HL-60 (cell line): ENCODE measurements at regions not wholly inside any gene's neighbourhood (a gene's known extent, or its start where the extent isn't known, plus 50 kb on each side); places are given as distances from the start of the nearest gene placed in this dataset.

ENCODE experiments used
- DNase-seq, 2 experiments: peaks; one replicate each; pipeline ENCODE4 v3.0.0-alpha.2; 2010 to 2020; ENCODE audit warnings: low read depth in 1 of 2, low spot score in 1 of 2
- H3K27ac ChIP-seq: fragments of 250-450 bp; sonication (Bioruptor Pico); replicated peaks from 2 replicates; pipeline ENCODE4 v1.5.1; 2020; ENCODE audit warnings: mild to moderate bottlenecking, moderate library complexity
- H3K27me3 ChIP-seq: fragments of 250-450 bp; sonication (Bioruptor Pico); 2 replicates; pipeline ENCODE4 v1.5.1; 2021; ENCODE audit warnings: mild to moderate bottlenecking, moderate library complexity; ENCODE audit not compliant: insufficient read depth, poor library complexity, severe bottlenecking
- H3K4me3 ChIP-seq: replicated peaks from 2 replicates; pipeline ENCODE4 v1.5.1; 2011; ENCODE audit warnings: mild to moderate bottlenecking, control low read depth, low read length; ENCODE audit not compliant: insufficient read depth
- GABPA ChIP-seq: IDR thresholded peaks from 2 replicates; pipeline ENCODE4 v1.6.1; 2012; ENCODE audit warnings: low read depth
- POLR2AphosphoS5 ChIP-seq: IDR thresholded peaks from 2 replicates; pipeline ENCODE4 v1.6.1; 2012; ENCODE audit warnings: low read depth
- SPI1 ChIP-seq: IDR thresholded peaks from 2 replicates; pipeline ENCODE4 v1.6.1; 2012; ENCODE audit warnings: low read depth, mild to moderate bottlenecking, borderline replicate concordance
- TF ChIP-seq, protein P1 (sequence below): IDR thresholded peaks from 2 replicates; pipeline ENCODE4 v1.6.1; 2012; ENCODE audit warnings: low read depth; ENCODE audit not compliant: insufficient replicate concordance
- TF ChIP-seq, protein P2 (sequence below): IDR thresholded peaks from one replicate; pipeline ENCODE4 v1.5.1; 2011; ENCODE audit warnings: low read length, control low read depth, inconsistent platforms; ENCODE audit not compliant: insufficient read depth

DNA sequence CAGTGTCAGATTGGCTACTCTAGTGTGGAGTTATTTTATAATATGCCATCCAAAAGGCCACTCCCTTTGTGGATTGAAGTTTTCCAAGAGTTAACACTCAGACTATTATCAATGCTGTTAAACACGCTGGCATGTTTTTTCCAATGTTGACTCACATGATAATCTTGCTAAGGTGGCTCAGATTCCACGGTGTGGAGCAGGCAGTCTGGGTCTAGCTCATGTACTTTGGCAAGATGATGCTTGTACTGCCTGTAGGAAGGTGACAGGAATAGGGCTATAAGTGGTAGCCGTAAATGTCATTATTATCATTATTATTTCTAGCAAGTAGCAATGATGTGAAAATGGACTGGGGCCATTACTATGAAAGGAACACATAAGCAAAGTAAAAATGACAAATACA is 79.4 kb upstream of the TBX20 start:
- no peak for DNase-seq
- Histone ChIP-seq H3K27me3 (no peaks in the 10 kb centered on the region), H3K27ac (no peak overlapping the region), H3K4me3 (no peak overlapping the region)
- TF ChIP-seq, protein P1, sequence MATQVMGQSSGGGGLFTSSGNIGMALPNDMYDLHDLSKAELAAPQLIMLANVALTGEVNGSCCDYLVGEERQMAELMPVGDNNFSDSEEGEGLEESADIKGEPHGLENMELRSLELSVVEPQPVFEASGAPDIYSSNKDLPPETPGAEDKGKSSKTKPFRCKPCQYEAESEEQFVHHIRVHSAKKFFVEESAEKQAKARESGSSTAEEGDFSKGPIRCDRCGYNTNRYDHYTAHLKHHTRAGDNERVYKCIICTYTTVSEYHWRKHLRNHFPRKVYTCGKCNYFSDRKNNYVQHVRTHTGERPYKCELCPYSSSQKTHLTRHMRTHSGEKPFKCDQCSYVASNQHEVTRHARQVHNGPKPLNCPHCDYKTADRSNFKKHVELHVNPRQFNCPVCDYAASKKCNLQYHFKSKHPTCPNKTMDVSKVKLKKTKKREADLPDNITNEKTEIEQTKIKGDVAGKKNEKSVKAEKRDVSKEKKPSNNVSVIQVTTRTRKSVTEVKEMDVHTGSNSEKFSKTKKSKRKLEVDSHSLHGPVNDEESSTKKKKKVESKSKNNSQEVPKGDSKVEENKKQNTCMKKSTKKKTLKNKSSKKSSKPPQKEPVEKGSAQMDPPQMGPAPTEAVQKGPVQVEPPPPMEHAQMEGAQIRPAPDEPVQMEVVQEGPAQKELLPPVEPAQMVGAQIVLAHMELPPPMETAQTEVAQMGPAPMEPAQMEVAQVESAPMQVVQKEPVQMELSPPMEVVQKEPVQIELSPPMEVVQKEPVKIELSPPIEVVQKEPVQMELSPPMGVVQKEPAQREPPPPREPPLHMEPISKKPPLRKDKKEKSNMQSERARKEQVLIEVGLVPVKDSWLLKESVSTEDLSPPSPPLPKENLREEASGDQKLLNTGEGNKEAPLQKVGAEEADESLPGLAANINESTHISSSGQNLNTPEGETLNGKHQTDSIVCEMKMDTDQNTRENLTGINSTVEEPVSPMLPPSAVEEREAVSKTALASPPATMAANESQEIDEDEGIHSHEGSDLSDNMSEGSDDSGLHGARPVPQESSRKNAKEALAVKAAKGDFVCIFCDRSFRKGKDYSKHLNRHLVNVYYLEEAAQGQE: no peak
- TF ChIP-seq SPI1 (no peak), POLR2AphosphoS5 (no peak), GABPA (no peak)
- TF ChIP-seq, protein P2, sequence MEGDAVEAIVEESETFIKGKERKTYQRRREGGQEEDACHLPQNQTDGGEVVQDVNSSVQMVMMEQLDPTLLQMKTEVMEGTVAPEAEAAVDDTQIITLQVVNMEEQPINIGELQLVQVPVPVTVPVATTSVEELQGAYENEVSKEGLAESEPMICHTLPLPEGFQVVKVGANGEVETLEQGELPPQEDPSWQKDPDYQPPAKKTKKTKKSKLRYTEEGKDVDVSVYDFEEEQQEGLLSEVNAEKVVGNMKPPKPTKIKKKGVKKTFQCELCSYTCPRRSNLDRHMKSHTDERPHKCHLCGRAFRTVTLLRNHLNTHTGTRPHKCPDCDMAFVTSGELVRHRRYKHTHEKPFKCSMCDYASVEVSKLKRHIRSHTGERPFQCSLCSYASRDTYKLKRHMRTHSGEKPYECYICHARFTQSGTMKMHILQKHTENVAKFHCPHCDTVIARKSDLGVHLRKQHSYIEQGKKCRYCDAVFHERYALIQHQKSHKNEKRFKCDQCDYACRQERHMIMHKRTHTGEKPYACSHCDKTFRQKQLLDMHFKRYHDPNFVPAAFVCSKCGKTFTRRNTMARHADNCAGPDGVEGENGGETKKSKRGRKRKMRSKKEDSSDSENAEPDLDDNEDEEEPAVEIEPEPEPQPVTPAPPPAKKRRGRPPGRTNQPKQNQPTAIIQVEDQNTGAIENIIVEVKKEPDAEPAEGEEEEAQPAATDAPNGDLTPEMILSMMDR: no peak

DNA sequence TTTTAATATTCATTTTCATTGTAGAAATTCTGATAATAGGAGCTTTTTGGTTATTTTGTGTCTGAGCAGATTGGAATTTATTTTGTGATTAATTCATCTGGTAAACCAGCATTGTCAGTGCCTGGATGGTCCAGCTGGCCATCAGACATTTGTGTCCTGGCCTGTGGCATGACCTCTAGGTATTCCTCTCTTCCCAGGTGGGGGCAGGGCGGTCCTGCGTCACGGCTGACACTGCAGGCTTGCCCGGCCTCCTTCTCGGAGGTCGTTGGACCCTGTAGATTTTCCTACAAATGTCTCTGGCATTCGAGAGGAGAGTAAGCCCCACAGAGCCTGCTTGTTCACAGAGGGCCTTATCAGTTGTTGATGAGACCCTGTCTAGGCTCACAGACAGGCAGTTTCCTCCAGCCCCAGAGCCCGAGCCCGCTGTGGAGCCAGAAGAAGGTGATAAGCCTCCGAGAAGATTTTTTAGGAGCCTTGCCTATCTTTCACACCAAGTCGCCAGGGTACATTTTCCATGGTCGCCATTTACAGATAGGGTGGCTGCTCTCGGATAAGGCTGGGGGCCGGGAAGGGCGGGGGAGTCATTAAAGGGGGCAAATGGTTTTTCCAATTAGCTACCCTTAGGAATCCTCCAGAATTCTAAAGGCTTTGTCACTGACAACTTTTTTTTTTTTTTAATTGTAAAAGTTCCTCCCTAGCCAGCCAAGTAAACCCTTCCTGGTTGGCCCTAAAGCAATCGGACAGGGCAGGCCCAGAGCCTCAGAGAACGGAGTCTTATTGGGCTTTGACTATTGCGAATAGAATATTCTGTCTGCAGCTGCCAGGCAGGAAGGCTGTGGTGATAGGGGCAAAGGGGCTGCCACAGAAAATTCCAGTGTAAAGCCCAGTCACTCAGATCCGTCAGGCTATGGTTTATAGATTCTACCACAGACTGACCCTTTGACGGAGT is 78.1 kb upstream of the TBX20 start:
- DNase-seq: no peak
- no peak overlapping the region for H3K27ac ChIP-seq
- TF ChIP-seq, protein P1: no peak
- TF ChIP-seq GABPA (no peak), SPI1 (no peak), POLR2AphosphoS5 (no peak)
- TF ChIP-seq, protein P2: no peak
- no peaks in the 10 kb centered on the region for H3K27me3 ChIP-seq
- no peak overlapping the region for H3K4me3 ChIP-seq

DNA sequence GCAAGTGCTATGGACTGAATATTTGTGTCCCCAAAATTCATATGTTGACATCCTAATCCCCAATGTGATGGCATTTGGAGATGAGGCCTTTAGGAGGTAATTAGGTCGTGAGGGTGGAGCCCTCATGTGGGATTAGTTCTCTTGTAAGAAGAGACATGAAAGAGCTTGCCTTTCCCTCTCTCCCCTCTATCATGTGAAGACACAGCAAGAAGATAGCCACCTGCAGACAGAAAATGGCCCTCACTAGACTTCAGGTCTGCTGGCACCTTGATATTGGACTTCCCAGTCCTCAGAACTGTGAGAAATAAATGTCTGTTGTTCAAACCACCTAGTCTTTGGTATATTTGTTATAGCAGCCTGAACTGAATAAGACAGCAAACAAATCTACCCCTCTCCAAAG is 75.1 kb upstream of the TBX20 start:
- no peak for TF ChIP-seq SPI1
- no peak for TF ChIP-seq POLR2AphosphoS5
- TF ChIP-seq, protein P2: no peak
- no peak for TF ChIP-seq GABPA
- TF ChIP-seq, protein P1: no peak

More for the DNA sequence above, 75.1 kb upstream of the TBX20 start:
- no peak overlapping the region for H3K27ac ChIP-seq
- no peak for DNase-seq
- no peak overlapping the region for H3K4me3 ChIP-seq
- no peaks in the 10 kb centered on the region for H3K27me3 ChIP-seq
